H1 (cell line): ENCODE measurements at regions not wholly inside any gene's neighbourhood (a gene's known extent, or its start where the extent isn't known, plus 50 kb on each side); places are given as distances from the start of the nearest gene placed in this dataset.

Source experiments
- CBX8 ChIP-seq: fragments of 300-800, 300-1000 bp; sonication (generic); IDR thresholded peaks from 2 replicates; pipeline ENCODE4 v1.7.1; 2016; ENCODE audit warnings: low read depth, low read length, borderline replicate concordance
- HDAC6 ChIP-seq: IDR thresholded peaks from one replicate; pipeline ENCODE4 v1.7.1; 2012; ENCODE audit warnings: low read depth, mild to moderate bottlenecking, inconsistent platforms, low read length, moderate library complexity
- TF ChIP-seq, protein P1 (sequence below): fragments of 300-600 bp; sonication (generic); IDR thresholded peaks from 2 replicates; pipeline ENCODE4 v1.7.1; 2012; ENCODE audit warnings: low read length, moderate library complexity, mild to moderate bottlenecking, inconsistent platforms; ENCODE audit not compliant: insufficient replicate concordance

DNA sequence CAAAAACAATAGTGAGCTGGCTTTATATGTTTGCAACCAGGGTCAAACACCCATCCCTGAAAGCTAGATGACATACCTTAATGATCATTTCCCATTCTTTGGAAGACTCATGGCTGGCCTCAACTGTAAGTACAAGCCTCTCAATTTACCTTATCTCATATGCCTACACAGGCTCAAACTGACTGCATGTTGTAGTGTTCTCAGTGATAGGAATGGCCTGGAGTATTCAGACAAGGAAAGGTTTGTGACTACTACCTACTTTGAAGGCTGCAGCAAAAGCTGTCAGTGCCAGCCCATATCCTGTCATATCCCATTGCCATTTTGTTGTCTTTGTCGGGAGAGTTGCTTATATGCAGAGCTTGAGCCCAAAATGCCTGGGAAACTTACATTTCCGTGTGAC, 205.2 kb upstream of the MOCS1 start (continued):
- TF ChIP-seq, protein P1, sequence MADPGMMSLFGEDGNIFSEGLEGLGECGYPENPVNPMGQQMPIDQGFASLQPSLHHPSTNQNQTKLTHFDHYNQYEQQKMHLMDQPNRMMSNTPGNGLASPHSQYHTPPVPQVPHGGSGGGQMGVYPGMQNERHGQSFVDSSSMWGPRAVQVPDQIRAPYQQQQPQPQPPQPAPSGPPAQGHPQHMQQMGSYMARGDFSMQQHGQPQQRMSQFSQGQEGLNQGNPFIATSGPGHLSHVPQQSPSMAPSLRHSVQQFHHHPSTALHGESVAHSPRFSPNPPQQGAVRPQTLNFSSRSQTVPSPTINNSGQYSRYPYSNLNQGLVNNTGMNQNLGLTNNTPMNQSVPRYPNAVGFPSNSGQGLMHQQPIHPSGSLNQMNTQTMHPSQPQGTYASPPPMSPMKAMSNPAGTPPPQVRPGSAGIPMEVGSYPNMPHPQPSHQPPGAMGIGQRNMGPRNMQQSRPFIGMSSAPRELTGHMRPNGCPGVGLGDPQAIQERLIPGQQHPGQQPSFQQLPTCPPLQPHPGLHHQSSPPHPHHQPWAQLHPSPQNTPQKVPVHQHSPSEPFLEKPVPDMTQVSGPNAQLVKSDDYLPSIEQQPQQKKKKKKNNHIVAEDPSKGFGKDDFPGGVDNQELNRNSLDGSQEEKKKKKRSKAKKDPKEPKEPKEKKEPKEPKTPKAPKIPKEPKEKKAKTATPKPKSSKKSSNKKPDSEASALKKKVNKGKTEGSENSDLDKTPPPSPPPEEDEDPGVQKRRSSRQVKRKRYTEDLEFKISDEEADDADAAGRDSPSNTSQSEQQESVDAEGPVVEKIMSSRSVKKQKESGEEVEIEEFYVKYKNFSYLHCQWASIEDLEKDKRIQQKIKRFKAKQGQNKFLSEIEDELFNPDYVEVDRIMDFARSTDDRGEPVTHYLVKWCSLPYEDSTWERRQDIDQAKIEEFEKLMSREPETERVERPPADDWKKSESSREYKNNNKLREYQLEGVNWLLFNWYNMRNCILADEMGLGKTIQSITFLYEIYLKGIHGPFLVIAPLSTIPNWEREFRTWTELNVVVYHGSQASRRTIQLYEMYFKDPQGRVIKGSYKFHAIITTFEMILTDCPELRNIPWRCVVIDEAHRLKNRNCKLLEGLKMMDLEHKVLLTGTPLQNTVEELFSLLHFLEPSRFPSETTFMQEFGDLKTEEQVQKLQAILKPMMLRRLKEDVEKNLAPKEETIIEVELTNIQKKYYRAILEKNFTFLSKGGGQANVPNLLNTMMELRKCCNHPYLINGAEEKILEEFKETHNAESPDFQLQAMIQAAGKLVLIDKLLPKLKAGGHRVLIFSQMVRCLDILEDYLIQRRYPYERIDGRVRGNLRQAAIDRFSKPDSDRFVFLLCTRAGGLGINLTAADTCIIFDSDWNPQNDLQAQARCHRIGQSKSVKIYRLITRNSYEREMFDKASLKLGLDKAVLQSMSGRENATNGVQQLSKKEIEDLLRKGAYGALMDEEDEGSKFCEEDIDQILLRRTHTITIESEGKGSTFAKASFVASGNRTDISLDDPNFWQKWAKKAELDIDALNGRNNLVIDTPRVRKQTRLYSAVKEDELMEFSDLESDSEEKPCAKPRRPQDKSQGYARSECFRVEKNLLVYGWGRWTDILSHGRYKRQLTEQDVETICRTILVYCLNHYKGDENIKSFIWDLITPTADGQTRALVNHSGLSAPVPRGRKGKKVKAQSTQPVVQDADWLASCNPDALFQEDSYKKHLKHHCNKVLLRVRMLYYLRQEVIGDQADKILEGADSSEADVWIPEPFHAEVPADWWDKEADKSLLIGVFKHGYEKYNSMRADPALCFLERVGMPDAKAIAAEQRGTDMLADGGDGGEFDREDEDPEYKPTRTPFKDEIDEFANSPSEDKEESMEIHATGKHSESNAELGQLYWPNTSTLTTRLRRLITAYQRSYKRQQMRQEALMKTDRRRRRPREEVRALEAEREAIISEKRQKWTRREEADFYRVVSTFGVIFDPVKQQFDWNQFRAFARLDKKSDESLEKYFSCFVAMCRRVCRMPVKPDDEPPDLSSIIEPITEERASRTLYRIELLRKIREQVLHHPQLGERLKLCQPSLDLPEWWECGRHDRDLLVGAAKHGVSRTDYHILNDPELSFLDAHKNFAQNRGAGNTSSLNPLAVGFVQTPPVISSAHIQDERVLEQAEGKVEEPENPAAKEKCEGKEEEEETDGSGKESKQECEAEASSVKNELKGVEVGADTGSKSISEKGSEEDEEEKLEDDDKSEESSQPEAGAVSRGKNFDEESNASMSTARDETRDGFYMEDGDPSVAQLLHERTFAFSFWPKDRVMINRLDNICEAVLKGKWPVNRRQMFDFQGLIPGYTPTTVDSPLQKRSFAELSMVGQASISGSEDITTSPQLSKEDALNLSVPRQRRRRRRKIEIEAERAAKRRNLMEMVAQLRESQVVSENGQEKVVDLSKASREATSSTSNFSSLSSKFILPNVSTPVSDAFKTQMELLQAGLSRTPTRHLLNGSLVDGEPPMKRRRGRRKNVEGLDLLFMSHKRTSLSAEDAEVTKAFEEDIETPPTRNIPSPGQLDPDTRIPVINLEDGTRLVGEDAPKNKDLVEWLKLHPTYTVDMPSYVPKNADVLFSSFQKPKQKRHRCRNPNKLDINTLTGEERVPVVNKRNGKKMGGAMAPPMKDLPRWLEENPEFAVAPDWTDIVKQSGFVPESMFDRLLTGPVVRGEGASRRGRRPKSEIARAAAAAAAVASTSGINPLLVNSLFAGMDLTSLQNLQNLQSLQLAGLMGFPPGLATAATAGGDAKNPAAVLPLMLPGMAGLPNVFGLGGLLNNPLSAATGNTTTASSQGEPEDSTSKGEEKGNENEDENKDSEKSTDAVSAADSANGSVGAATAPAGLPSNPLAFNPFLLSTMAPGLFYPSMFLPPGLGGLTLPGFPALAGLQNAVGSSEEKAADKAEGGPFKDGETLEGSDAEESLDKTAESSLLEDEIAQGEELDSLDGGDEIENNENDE = no peak
- TF ChIP-seq CBX8 = no peak
- TF ChIP-seq HDAC6 = no peak
